CD4-positive, alpha-beta T cell treated with Interleukin-4 for 1 hour (primary cell): ENCODE measurements at regions not wholly inside any gene's neighbourhood (a gene's known extent, or its start where the extent isn't known, plus 50 kb on each side); places are given as distances from the start of the nearest gene placed in this dataset.

ENCODE experiments used
- DNase-seq, 2 donors: peaks; one replicate each; pipeline ENCODE4 v3.0.0-alpha.2; 2020 to 2022

DNA sequence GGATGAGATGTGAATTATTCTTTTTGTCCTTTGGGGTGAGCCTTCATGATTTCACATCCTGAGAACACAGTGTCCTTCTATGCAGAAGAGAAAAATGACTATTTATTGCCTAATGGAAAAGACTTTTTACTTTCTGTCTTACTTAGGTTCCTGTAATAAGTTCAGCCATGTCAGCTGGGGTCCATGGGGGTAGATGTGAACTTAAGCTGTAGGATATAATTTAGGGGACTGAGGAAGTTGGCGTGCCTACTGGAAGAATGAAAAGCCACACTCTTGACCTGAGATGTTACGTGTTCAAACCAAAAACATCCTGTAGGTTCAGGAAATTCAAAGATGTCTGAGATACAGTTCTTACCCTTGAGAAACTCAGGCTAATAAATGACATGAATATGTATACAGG is 660.5 kb downstream of the TOX3 start:
- no peak for DNase-seq

DNA sequence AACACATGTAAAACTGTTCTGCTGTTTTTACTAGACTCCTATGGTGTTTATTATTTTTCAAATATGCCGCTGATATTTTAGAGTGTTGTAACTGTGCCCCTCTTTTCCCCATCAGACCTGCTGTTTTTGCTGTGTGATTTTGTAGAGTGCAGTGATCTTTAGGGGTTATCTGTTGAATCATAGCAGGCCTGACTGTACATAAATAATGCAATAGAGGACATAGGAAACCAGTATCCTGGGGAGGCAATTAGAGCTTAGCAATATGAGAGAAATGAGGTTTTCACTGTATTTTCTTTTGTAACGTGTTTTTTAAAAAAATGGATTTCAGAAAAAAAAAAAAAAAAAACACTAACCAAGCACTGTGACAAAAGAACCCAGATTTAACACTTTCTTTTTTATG is 662.2 kb downstream of the TOX3 start:
- DNase-seq, result no peak

DNA sequence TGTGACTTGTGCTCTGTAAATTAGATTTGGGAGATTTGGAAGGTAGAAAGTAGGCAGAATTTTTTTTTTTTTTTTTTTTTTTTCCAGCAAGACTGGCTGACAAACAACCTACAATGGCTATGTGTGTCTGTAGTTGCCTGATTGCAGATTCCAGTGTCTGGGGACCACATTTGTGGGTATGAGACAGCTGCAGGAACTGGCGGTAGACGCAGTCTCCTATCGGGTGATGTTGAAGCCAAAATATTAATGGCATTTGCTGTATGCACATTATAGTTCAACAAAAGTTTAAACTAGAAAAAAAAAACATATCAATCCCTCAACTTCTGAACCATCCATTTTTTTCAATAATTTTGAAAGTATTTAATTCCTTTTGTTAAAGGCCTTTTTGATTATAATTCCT is 665.2 kb downstream of the TOX3 start:
- no peak for DNase-seq

GRCh38 chr16:51880776-51881175 is 666.2 kb downstream of the TOX3 start:
- DNase-seq, result no peak

DNA sequence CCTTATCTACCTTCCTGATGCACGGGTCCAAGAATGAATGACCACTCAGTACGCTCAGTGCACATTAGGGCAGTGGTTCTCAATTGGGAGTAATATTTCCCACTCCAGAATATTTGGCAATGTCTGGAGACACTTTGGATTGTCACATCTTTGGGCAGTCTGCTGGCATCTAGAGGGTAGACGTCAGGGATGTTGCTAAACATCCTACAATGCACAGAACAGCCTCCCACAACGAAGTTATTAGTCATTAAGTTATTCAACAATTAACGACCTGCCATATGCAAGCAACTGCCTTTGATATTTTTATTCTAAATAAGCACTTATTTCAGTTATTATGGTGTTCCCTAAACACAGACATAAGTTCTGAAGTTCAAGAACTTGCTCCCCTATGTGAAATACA is 669.3 kb downstream of the TOX3 start:
- no peak for DNase-seq

DNA sequence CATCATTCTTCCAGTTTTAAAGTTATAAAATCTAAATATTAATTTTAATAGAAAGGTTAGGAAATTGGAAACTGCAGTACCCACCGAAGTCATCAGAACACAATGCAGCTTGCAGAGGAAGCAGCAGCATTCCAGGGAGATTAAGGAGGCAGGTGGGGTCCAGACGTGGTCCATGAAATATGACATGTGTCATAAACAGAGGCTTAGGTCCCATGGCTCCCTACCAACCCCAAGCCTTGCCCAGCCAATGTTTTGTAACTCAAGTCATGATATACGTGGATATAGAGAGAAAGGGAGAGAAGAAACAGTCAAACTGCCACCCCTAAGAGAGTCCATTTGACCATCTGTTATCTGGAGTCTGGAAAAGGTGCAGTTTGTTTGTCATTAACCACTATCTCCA is 670.0 kb downstream of the TOX3 start:
- no peak for DNase-seq

DNA sequence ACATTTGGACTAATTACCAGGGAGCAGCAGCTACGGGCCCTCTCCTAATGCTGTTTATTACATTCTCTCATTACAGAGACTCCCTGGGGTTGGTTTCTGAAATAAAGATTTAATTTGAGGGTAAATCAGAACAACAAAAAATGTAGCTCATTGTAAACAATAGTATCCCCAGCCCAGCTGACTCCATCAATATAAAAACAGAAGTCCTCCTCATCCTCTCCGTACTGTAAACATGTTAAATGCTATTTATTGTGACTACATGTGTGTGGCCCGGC is 670.4 kb downstream of the TOX3 start:
- no peak for DNase-seq

- DNase-seq, result no peak
These were observed 670.9 kb downstream of the TOX3 start for GRCh38 chr16:51875834-51876600.

- no peak for DNase-seq
These were observed 674.4 kb downstream of the TOX3 start for GRCh38 chr16:51872524-51872923.

GRCh38 chr16:51870296-51870854 is 676.6 kb downstream of the TOX3 start:
- DNase-seq, result no peak

DNA sequence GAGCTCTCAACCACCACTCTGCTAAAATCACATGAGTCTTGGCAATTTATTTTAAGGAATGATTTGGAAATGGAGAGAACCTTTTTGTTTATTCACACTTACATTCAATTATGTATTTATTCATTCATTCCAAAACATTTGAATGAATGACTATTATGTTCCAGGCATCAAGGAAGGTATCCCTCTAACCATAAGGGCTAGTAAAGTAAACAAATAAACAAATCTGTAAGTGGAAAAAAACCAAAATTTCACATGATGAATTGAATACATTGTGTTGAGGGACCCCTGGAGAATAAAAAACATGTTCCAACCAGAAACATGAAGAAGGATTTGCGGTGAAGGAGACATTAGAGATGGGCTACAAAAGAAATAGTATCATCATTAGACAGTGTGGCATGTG is 677.8 kb downstream of the TOX3 start:
- no peak for DNase-seq

DNA sequence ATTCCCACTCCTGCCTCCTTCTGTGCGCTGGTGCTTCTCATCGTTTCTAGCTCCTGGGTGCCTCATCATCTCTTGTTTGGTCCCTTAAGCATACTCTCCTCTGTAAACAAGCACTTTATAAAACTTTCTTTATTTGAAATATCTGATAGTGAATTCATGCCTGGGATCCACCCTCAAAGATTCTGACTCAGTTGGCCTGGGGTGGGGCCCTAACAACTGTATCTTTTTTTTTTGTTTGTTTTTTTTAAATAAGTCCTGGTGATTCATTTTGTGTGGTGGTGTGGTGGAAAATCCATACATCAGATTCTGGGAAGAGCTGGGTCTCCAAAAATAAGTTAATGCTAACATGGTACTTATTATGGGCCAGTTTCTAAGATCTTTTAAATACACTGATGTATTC is 678.3 kb downstream of the TOX3 start:
- DNase-seq, result no peak

- no peak for DNase-seq
These were observed 679.4 kb downstream of the TOX3 start for GRCh38 chr16:51867386-51868065.

DNA sequence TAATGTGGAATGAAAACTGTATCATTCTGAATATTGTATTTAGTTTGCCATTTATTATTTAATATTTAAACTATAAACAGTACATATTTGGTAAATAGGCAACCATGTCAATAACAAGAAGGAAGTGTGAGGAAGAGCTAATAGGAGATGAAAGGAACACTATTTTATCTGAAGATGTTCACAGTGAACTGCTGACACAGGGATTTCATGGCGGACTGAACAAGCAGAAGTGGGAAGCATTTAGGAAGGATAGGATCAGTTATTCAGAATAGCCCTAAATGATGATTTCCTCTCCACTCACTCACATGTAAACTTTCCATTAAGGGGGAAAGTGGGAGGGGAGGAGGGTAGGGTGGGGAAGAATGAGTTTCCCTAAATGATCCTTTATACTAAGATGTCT is 682.4 kb downstream of the TOX3 start:
- DNase-seq, result no peak

- DNase-seq, result no peak
These were observed 692.5 kb downstream of the TOX3 start for GRCh38 chr16:51854401-51854951.

DNA sequence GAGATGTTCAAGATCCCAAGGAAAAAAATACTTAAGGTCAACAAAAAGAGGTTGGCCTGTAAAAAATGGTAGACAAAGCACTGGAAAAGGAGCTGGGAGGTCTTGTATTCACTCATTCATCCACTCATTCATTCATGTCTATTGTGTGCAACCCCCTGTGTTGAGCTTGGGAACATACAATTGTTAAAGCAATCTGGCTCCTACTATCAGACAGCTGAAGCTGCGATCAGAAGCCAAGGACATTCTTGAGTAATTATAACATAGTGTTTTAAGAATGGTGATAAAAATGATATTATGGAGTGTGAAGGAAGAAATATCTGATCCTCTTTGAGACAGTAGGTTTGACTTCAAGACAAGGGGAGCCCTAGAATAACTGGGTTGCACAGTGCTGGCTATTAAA is 693.4 kb downstream of the TOX3 start:
- no peak for DNase-seq

- DNase-seq, result no peak
These were observed 694.1 kb downstream of the TOX3 start for GRCh38 chr16:51852892-51853291.

DNA sequence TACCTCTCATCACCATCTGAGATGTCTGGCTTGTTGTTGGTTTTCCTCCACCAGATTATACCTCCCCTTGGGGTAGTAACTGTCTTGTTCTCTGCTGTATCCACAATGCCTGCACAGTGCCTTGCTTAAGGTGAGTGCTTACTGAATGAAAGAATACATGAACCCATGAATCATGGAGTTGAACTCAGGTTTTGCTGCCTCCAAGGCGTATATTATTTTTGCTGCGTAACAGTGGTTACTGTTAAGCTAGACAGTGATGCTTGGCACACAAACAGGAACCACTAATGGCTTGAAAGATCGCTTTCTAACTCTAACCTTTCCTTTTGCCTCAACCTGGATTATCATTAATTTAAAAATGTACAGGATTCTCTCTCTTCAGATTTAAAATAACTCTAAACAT is 695.8 kb downstream of the TOX3 start:
- DNase-seq, result no peak

- DNase-seq, result no peak
These were observed 697.2 kb downstream of the TOX3 start for GRCh38 chr16:51849715-51850114.

GRCh38 chr16:51845586-51846305 is 694.7 kb upstream of the SALL1 start:
- DNase-seq, result no peak

GRCh38 chr16:51839727-51840462 is 688.8 kb upstream of the SALL1 start:
- DNase-seq, result no peak

- no peak for DNase-seq
These were observed 683.7 kb upstream of the SALL1 start for GRCh38 chr16:51834794-51835193.

DNA sequence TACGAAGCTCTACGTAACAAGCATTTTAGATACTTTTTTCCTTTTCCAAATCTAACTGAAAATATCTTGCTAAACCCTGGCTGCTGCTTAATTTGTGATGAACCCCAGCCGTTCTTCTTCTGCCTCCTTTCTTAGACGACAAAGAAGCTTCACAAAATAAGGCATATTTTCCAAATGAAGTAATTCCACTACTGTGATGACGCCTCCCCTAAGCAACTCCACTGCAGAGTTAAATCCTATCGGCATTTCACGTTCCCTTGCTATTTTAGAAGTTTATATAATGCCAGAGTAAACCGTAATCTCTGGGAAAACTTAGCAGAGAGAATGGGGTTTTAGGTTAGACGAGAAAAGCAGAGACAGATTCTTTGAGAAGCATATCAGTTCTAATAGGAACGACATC is 683.1 kb upstream of the SALL1 start:
- DNase-seq, result no peak
